ENCODE measurements at regions not wholly inside any gene's neighbourhood (a gene's known extent, or its start where the extent isn't known, plus 50 kb on each side); places are given as distances from the start of the nearest gene placed in this dataset.

DNA sequence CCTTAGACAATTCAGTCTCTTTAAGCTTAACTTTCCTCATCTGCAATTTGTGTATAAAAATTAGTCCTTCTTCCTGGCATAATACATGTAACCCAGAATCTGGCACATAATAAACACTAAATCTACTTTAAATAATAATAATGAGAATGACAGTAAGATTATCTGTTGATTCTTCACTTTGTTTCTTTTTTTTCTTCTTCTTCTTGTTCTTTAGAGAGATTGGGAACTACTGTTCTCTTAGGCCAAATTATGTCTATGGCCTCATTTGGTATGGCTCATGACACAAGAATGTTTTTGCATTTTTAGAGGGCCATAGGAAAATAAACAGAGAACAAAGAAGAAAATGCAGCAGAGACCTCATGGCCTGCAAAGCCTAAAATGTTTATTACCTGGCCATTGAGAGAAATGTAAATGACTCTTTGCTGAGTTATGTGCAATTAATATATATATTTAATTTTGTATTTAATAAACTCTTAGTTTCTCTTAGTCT, 275.8 kb downstream of the SLC6A15 start:
- no peak overlapping the region for H3K4me3 Mint-ChIP-seq
- no peak overlapping the region for H3K27ac Mint-ChIP-seq

DNA sequence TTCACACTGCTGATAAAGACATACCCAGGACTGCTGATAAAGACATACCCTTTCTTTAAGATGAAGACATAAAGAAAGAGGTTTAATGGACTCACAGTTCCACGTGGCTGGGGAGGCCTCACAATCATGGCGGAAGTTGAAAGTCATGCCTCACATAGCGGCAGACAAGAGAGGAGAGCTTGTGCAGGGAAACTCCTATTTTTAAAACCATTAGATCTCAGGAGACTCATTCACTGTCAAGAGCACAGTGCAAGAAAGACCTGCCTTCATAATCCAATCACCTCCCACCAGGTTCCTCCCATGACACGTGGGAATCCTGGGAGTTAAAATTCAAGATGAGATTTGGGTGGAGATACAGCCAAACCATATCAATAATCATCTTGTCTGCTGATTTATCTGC, 278.1 kb downstream of the SLC6A15 start:
- no peaks in the 10 kb centered on the region for H3K36me3 Mint-ChIP-seq
- no peaks in the 10 kb centered on the region for H3K27me3 ChIP-seq
- no peaks in the 10 kb centered on the region for H3F3A ChIP-seq (ENCODE audit: low read depth)
- peaks cover 7% of the 10 kb centered on the region for H3K27me3 Mint-ChIP-seq (ENCODE audit: insufficient read depth, low read depth)
- H2AFZ ChIP-seq (replicated peaks), result no peak overlapping the region
- no peaks in the 10 kb centered on the region for H3K4me1 ChIP-seq
- no peaks in the 10 kb centered on the region for H4K20me1 ChIP-seq (ENCODE audit: low read depth)
- TF ChIP-seq, protein P1, sequence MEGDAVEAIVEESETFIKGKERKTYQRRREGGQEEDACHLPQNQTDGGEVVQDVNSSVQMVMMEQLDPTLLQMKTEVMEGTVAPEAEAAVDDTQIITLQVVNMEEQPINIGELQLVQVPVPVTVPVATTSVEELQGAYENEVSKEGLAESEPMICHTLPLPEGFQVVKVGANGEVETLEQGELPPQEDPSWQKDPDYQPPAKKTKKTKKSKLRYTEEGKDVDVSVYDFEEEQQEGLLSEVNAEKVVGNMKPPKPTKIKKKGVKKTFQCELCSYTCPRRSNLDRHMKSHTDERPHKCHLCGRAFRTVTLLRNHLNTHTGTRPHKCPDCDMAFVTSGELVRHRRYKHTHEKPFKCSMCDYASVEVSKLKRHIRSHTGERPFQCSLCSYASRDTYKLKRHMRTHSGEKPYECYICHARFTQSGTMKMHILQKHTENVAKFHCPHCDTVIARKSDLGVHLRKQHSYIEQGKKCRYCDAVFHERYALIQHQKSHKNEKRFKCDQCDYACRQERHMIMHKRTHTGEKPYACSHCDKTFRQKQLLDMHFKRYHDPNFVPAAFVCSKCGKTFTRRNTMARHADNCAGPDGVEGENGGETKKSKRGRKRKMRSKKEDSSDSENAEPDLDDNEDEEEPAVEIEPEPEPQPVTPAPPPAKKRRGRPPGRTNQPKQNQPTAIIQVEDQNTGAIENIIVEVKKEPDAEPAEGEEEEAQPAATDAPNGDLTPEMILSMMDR (IDR thresholded peaks at IDR 0.05), result no peak
- TF ChIP-seq EZH2phosphoT487 (IDR thresholded peaks at IDR 0.05), result no peak
- no peak for TF ChIP-seq EZH2 (IDR thresholded peaks at IDR 0.05)
- H3K9me3 ChIP-seq (ENCODE audit: low read depth), result no peaks in the 10 kb centered on the region
- no peaks in the 10 kb centered on the region for H3K79me2 ChIP-seq (ENCODE audit: low read depth)
- DNase-seq (ENCODE audit: low spot score), result no peak
- no peak overlapping the region for H3K27ac ChIP-seq
- no peaks in the 10 kb centered on the region for H3K36me3 ChIP-seq
- no peak overlapping the region for H3K4me2 ChIP-seq
- no peaks in the 10 kb centered on the region for H3K9me3 Mint-ChIP-seq
- H3K4me3 Mint-ChIP-seq, result no peak overlapping the region
- peaks cover 3% of the 10 kb centered on the region for H3K4me1 Mint-ChIP-seq
- H3K4me3 ChIP-seq, result no peak overlapping the region
- H3K9ac ChIP-seq, result no peak overlapping the region
- H3K27ac Mint-ChIP-seq, result no peak overlapping the region

More for the DNA sequence above, 275.8 kb downstream of the SLC6A15 start:
- no peaks in the 10 kb centered on the region for H3K36me3 ChIP-seq
- peaks cover 4% of the 10 kb centered on the region for H3K4me1 Mint-ChIP-seq
- no peaks in the 10 kb centered on the region for H3K4me1 ChIP-seq
- H3K4me2 ChIP-seq, result no peak overlapping the region
- no peak overlapping the region for H3K9ac ChIP-seq
- no peaks in the 10 kb centered on the region for H3K27me3 ChIP-seq
- no peaks in the 10 kb centered on the region for H3K79me2 ChIP-seq (ENCODE audit: low read depth)
- H3F3A ChIP-seq (ENCODE audit: low read depth), result no peaks in the 10 kb centered on the region
- H4K20me1 ChIP-seq (ENCODE audit: low read depth), result no peaks in the 10 kb centered on the region
- no peak for DNase-seq (ENCODE audit: low spot score)
- H3K36me3 Mint-ChIP-seq, result no peaks in the 10 kb centered on the region
- H3K4me3 ChIP-seq, result no peak overlapping the region
- H3K9me3 ChIP-seq (ENCODE audit: low read depth), result no peaks in the 10 kb centered on the region
- no peak overlapping the region for H3K27ac ChIP-seq
- no peaks in the 10 kb centered on the region for H3K9me3 Mint-ChIP-seq
- no peak overlapping the region for H2AFZ ChIP-seq (replicated peaks)
- TF ChIP-seq EZH2phosphoT487 (IDR thresholded peaks at IDR 0.05) (no peak), EZH2 (IDR thresholded peaks at IDR 0.05) (no peak)
- TF ChIP-seq, protein P1 (IDR thresholded peaks at IDR 0.05), result no peak
- peaks cover 7% of the 10 kb centered on the region for H3K27me3 Mint-ChIP-seq (ENCODE audit: insufficient read depth, low read depth)

DNA sequence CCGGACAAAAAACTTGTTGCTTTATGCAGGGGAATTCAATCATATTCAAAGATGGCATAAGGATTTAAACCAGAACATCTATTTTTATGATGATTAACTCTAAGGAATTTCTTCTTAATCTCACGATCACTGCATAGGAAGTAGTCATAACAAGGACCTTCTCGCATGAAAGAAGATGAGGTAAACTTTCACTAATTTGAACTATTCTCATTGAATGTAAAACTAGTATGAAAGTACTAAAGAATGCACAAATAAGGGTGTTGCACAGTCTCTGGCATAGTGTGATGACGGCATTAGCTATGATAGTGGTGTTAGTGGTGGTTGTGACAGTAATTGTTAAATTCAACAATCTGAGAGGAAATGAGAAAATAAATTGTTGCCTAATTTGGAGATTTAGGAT, 280.0 kb downstream of the SLC6A15 start:
- Histone ChIP-seq H3K4me2 (no peak overlapping the region), H2AFZ (replicated peaks) (no peak overlapping the region), H3K79me2 (ENCODE audit: low read depth) (no peaks in the 10 kb centered on the region), H3F3A (ENCODE audit: low read depth) (no peaks in the 10 kb centered on the region), H3K9me3 (ENCODE audit: low read depth) (no peaks in the 10 kb centered on the region), H3K36me3 (no peaks in the 10 kb centered on the region), H3K4me3 (no peak overlapping the region), H4K20me1 (ENCODE audit: low read depth) (no peaks in the 10 kb centered on the region), H3K27ac (no peak overlapping the region), H3K4me1 (no peaks in the 10 kb centered on the region), H3K9ac (no peak overlapping the region), H3K27me3 (no peaks in the 10 kb centered on the region)
- no peak for TF ChIP-seq EZH2 (IDR thresholded peaks at IDR 0.05)
- TF ChIP-seq, protein P1 (IDR thresholded peaks at IDR 0.05), result no peak
- TF ChIP-seq EZH2phosphoT487 (IDR thresholded peaks at IDR 0.05), result no peak
- Mint-ChIP-seq H3K9me3 (no peaks in the 10 kb centered on the region), H3K36me3 (no peaks in the 10 kb centered on the region), H3K4me1 (peaks cover 3% of the 10 kb centered on the region), H3K27ac (no peak overlapping the region), H3K4me3 (no peak overlapping the region), H3K27me3 (ENCODE audit: insufficient read depth, low read depth) (peaks cover 7% of the 10 kb centered on the region)
- no peak for DNase-seq (ENCODE audit: low spot score)

Data from neural progenitor cell (in vitro differentiated cells).